Neuron (in vitro differentiated cells): ENCODE measurements at regions not wholly inside any gene's neighbourhood (a gene's known extent, or its start where the extent isn't known, plus 50 kb on each side); places are given as distances from the start of the nearest gene placed in this dataset.
"Not testable (repeated sequence)": the region's sequence is repeated elsewhere in the genome, so short reads cannot be mapped to it uniquely, and the experiment has no call there.

Source experiments
- H2AFZ ChIP-seq: one replicate; pipeline ENCODE4 v1.6.1; 2013; ENCODE audit warnings: low read depth, mild to moderate bottlenecking, inconsistent platforms, low read length, moderate library complexity
- H3K27me3 ChIP-seq: one replicate; pipeline ENCODE4 v1.6.1; 2013; ENCODE audit warnings: low read length; ENCODE audit not compliant: insufficient read depth
- H3K36me3 ChIP-seq: one replicate; pipeline ENCODE4 v1.6.1; 2013; ENCODE audit warnings: low read length; ENCODE audit not compliant: insufficient read depth
- H3K4me1 ChIP-seq: one replicate; pipeline ENCODE4 v1.6.1; 2013; ENCODE audit warnings: low read length; ENCODE audit not compliant: insufficient read depth
- H3K4me3 ChIP-seq: 2 replicates; pipeline ENCODE4 v1.5.1; 2013; ENCODE audit warnings: mild to moderate bottlenecking, low read length, moderate library complexity
- H3K9me3 ChIP-seq: one replicate; pipeline ENCODE4 v1.6.1; 2013; ENCODE audit warnings: low read length

GRCh38 chr6:23731609-23732008, 394.4 kb upstream of the NRSN1 start:
- Histone ChIP-seq H3K9me3 (no peaks in the 10 kb centered on the region), H3K36me3 (no peaks in the 10 kb centered on the region), H3K27me3 (no peaks in the 10 kb centered on the region), H3K4me3 (no peak overlapping the region), H3K4me1 (no peaks in the 10 kb centered on the region), H2AFZ (no peak overlapping the region)

GRCh38 chr6:23732521-23732920, 393.5 kb upstream of the NRSN1 start:
- no peaks in the 10 kb centered on the region for H3K9me3 ChIP-seq
- H3K4me1 ChIP-seq, result no peaks in the 10 kb centered on the region
- no peaks in the 10 kb centered on the region for H3K36me3 ChIP-seq
- no peaks in the 10 kb centered on the region for H3K27me3 ChIP-seq
- H2AFZ ChIP-seq, result no peak overlapping the region
- no peak overlapping the region for H3K4me3 ChIP-seq

- H3K4me1 ChIP-seq, result no peaks in the 10 kb centered on the region
- H3K4me3 ChIP-seq, result no peak overlapping the region
- H3K27me3 ChIP-seq, result no peaks in the 10 kb centered on the region
- no peak overlapping the region for H2AFZ ChIP-seq
- H3K9me3 ChIP-seq, result no peaks in the 10 kb centered on the region
- no peaks in the 10 kb centered on the region for H3K36me3 ChIP-seq
Measured at GRCh38 chr6:23735151-23735550, 390.9 kb upstream of the NRSN1 start.

GRCh38 chr6:23736577-23736976, 389.4 kb upstream of the NRSN1 start:
- no peak overlapping the region for H2AFZ ChIP-seq
- no peaks in the 10 kb centered on the region for H3K36me3 ChIP-seq
- no peaks in the 10 kb centered on the region for H3K9me3 ChIP-seq
- H3K4me1 ChIP-seq, result no peaks in the 10 kb centered on the region
- H3K27me3 ChIP-seq, result no peaks in the 10 kb centered on the region
- no peak overlapping the region for H3K4me3 ChIP-seq

- Histone ChIP-seq H3K4me3 (no peak overlapping the region), H3K36me3 (no peaks in the 10 kb centered on the region), H3K4me1 (peaks cover 5% of the 10 kb centered on the region), H3K27me3 (no peaks in the 10 kb centered on the region), H3K9me3 (no peaks in the 10 kb centered on the region), H2AFZ (no peak overlapping the region)
Measured at GRCh38 chr6:23747239-23747638, 378.8 kb upstream of the NRSN1 start.

- H2AFZ ChIP-seq, result no peak overlapping the region
- no peaks in the 10 kb centered on the region for H3K36me3 ChIP-seq
- no peaks in the 10 kb centered on the region for H3K4me1 ChIP-seq
- no peak overlapping the region for H3K4me3 ChIP-seq
- H3K9me3 ChIP-seq, result no peaks in the 10 kb centered on the region
- H3K27me3 ChIP-seq, result no peaks in the 10 kb centered on the region
Measured at GRCh38 chr6:23752414-23752813, 373.6 kb upstream of the NRSN1 start.

GRCh38 chr6:23754197-23754596, 371.8 kb upstream of the NRSN1 start:
- Histone ChIP-seq H3K4me1 (no peaks in the 10 kb centered on the region), H2AFZ (no peak overlapping the region), H3K4me3 (no peak overlapping the region), H3K9me3 (no peaks in the 10 kb centered on the region), H3K27me3 (no peaks in the 10 kb centered on the region), H3K36me3 (no peaks in the 10 kb centered on the region)

GRCh38 chr6:23775127-23775526, 350.9 kb upstream of the NRSN1 start:
- Histone ChIP-seq H2AFZ (no peak overlapping the region), H3K36me3 (no peaks in the 10 kb centered on the region), H3K9me3 (no peaks in the 10 kb centered on the region), H3K27me3 (no peaks in the 10 kb centered on the region), H3K4me3 (no peak overlapping the region), H3K4me1 (no peaks in the 10 kb centered on the region)

GRCh38 chr6:23783901-23784300, 342.1 kb upstream of the NRSN1 start:
- Histone ChIP-seq H2AFZ (no peak overlapping the region), H3K4me3 (no peak overlapping the region), H3K27me3 (no peaks in the 10 kb centered on the region), H3K4me1 (peaks cover 7% of the 10 kb centered on the region), H3K9me3 (no peaks in the 10 kb centered on the region), H3K36me3 (no peaks in the 10 kb centered on the region)

GRCh38 chr6:23784301-23784919, 341.6 kb upstream of the NRSN1 start:
- Histone ChIP-seq H3K4me3 (no peak overlapping the region), H3K36me3 (no peaks in the 10 kb centered on the region), H2AFZ (no peak overlapping the region), H3K27me3 (no peaks in the 10 kb centered on the region), H3K4me1 (peaks cover 7% of the 10 kb centered on the region), H3K9me3 (no peaks in the 10 kb centered on the region)

GRCh38 chr6:23790756-23791155, 335.3 kb upstream of the NRSN1 start:
- H3K36me3 ChIP-seq, result no peaks in the 10 kb centered on the region
- no peak overlapping the region for H3K4me3 ChIP-seq
- H2AFZ ChIP-seq, result no peak overlapping the region
- H3K9me3 ChIP-seq, result no peaks in the 10 kb centered on the region
- H3K4me1 ChIP-seq, result peaks cover under 1% of the 10 kb centered on the region
- H3K27me3 ChIP-seq, result no peaks in the 10 kb centered on the region

GRCh38 chr6:23797041-23797440, 329.0 kb upstream of the NRSN1 start:
- Histone ChIP-seq H3K36me3 (no peaks in the 10 kb centered on the region), H3K27me3 (no peaks in the 10 kb centered on the region), H3K4me1 (no peaks in the 10 kb centered on the region), H3K4me3 (no peak overlapping the region), H2AFZ (no peak overlapping the region), H3K9me3 (no peaks in the 10 kb centered on the region)

GRCh38 chr6:23804289-23804688, 321.7 kb upstream of the NRSN1 start:
- not testable (repeated sequence) for H3K36me3 ChIP-seq, H3K4me3 ChIP-seq, H3K27me3 ChIP-seq, H3K9me3 ChIP-seq, H2AFZ ChIP-seq, H3K4me1 ChIP-seq

- not testable (repeated sequence) for H3K4me3 ChIP-seq, H3K27me3 ChIP-seq, H3K9me3 ChIP-seq, H2AFZ ChIP-seq, H3K4me1 ChIP-seq, H3K36me3 ChIP-seq
Measured at GRCh38 chr6:23821141-23821540, 304.9 kb upstream of the NRSN1 start.
